Liver (tissue), 3 donors: ENCODE measurements at regions not wholly inside any gene's neighbourhood (a gene's known extent, or its start where the extent isn't known, plus 50 kb on each side); places are given as distances from the start of the nearest gene placed in this dataset.

ENCODE experiments used
- EGR1 ChIP-seq, 2 donors: IDR thresholded peaks; 2 replicates each; pipeline ENCODE4 v1.6.1; 2016 to 2018; ENCODE audit warnings: antibody characterized with exemption in 2 of 2, low read depth in 2 of 2
- GABPA ChIP-seq, 2 donors: IDR thresholded peaks in 1 of 2; conservative IDR thresholded peaks in 1 of 2; 2 replicates each; pipeline ENCODE4 v1.6.1; 2016; ENCODE audit warnings: antibody characterized with exemption in 2 of 2, mild to moderate bottlenecking in 1 of 2, moderate library complexity in 1 of 2
- HNF4G ChIP-seq: IDR thresholded peaks from 2 replicates; pipeline ENCODE4 v1.6.1; 2016; ENCODE audit warnings: antibody characterized with exemption
- JUND ChIP-seq, 2 donors: IDR thresholded peaks; 2 replicates each; pipeline ENCODE4 v1.6.1; 2016; ENCODE audit warnings: antibody characterized with exemption in 2 of 2
- RAD21 ChIP-seq, 2 donors: IDR thresholded peaks; 2 replicates each; pipeline ENCODE4 v1.6.1; 2016; ENCODE audit warnings: antibody characterized with exemption in 2 of 2, mild to moderate bottlenecking in 2 of 2
- TF ChIP-seq, protein P1 (sequence below): fragments of 150-350 bp; IDR thresholded peaks from 2 replicates; pipeline ENCODE4 v1.5.1; 2017; ENCODE audit warnings: improper control_type of control experiment, low read depth, low read length; ENCODE audit not compliant: missing input control
- TF ChIP-seq, protein P2 (sequence below): IDR thresholded peaks from 2 replicates; pipeline ENCODE4 v1.6.1; 2016; ENCODE audit warnings: antibody characterized with exemption, mild to moderate bottlenecking
- donor health status: healthy.
- donor health status: healthy.

DNA sequence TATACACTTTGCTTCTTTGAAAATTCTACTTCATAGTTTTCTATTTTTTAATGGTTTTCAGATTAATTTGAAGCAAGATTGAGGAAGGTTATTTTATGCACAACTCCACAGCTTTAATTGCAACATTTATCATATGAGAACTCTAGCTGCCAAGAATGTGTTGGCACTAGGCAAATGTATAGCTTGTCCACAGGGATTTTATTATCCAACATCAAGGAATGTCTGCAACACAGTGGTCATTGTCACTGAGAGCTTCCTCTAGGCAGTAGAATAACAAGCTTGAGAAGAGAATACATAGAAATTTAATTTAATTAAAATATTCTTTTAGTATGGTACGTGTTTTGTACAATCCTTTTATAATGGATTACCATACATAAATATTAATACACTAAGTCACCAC lies 1600.8 kb downstream of the ARAP2 start:
- TF ChIP-seq, protein P1, sequence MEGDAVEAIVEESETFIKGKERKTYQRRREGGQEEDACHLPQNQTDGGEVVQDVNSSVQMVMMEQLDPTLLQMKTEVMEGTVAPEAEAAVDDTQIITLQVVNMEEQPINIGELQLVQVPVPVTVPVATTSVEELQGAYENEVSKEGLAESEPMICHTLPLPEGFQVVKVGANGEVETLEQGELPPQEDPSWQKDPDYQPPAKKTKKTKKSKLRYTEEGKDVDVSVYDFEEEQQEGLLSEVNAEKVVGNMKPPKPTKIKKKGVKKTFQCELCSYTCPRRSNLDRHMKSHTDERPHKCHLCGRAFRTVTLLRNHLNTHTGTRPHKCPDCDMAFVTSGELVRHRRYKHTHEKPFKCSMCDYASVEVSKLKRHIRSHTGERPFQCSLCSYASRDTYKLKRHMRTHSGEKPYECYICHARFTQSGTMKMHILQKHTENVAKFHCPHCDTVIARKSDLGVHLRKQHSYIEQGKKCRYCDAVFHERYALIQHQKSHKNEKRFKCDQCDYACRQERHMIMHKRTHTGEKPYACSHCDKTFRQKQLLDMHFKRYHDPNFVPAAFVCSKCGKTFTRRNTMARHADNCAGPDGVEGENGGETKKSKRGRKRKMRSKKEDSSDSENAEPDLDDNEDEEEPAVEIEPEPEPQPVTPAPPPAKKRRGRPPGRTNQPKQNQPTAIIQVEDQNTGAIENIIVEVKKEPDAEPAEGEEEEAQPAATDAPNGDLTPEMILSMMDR: no peak
- TF ChIP-seq EGR1 (IDR thresholded peaks at IDR 0.05; ENCODE audit: low read depth in 2 of 2) (no peak), GABPA (IDR thresholded peaks at IDR 0.05 in 1 of 2, conservative IDR thresholded peaks at IDR 0.05 in 1 of 2) (no peak), JUND (IDR thresholded peaks at IDR 0.05) (no peak), HNF4G (no peak), RAD21 (IDR thresholded peaks at IDR 0.05) (no peak)
- TF ChIP-seq, protein P2, sequence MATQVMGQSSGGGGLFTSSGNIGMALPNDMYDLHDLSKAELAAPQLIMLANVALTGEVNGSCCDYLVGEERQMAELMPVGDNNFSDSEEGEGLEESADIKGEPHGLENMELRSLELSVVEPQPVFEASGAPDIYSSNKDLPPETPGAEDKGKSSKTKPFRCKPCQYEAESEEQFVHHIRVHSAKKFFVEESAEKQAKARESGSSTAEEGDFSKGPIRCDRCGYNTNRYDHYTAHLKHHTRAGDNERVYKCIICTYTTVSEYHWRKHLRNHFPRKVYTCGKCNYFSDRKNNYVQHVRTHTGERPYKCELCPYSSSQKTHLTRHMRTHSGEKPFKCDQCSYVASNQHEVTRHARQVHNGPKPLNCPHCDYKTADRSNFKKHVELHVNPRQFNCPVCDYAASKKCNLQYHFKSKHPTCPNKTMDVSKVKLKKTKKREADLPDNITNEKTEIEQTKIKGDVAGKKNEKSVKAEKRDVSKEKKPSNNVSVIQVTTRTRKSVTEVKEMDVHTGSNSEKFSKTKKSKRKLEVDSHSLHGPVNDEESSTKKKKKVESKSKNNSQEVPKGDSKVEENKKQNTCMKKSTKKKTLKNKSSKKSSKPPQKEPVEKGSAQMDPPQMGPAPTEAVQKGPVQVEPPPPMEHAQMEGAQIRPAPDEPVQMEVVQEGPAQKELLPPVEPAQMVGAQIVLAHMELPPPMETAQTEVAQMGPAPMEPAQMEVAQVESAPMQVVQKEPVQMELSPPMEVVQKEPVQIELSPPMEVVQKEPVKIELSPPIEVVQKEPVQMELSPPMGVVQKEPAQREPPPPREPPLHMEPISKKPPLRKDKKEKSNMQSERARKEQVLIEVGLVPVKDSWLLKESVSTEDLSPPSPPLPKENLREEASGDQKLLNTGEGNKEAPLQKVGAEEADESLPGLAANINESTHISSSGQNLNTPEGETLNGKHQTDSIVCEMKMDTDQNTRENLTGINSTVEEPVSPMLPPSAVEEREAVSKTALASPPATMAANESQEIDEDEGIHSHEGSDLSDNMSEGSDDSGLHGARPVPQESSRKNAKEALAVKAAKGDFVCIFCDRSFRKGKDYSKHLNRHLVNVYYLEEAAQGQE: no peak
